HCT116 (cell line): ENCODE measurements at regions not wholly inside any gene's neighbourhood (a gene's known extent, or its start where the extent isn't known, plus 50 kb on each side); places are given as distances from the start of the nearest gene placed in this dataset.
"Not testable (repeated sequence)": the region's sequence is repeated elsewhere in the genome, so short reads cannot be mapped to it uniquely, and the experiment has no call there.

ENCODE experiments used
- ATAC-seq: fragments of 200-7000 bp; cut with Tn5 transposase; 2 replicates; pipeline ENCODE4 v1.9.1; 2020; ENCODE audit warnings: mild to moderate bottlenecking, moderate library complexity
- BruUV-seq: library from RNA; stranded (reverse); fragments of 400-500 nt; replicated peaks from 2 replicates; lab custom pipeline; 2021; lab: Mats Ljungman, UMichigan
- CTCF ChIA-PET: fragments of 300-600 bp; sonication (Branson Sonifier 250); formaldehyde crosslinking; loops from one replicate; lab custom pipeline; 2021; ENCODE audit warnings: antibody characterized with exemption; lab: Charles Lee
- POLR2A ChIA-PET: fragments of 300-600, 350-600 bp; sonication (Branson Sonifier 250); formaldehyde crosslinking; loops from one replicate; lab custom pipeline; 2021; ENCODE audit warnings: antibody characterized with exemption; lab: Charles Lee
- RAD21 ChIA-PET, 2 experiments: fragments of 300-600 bp; sonication (Branson Sonifier 250); formaldehyde crosslinking; loops; one replicate each; lab custom pipeline; 2023; ENCODE audit warnings: low total read pairs in 2 of 2; ENCODE audit not compliant: uncharacterized antibody in 2 of 2, unreplicated experiment in 2 of 2, low non-redundant PET in 1 of 2; lab: Charles Lee
- DNase-seq: peaks from one replicate; pipeline ENCODE4 v3.0.0-alpha.2; 2010; ENCODE audit warnings: low read depth, low spot score
- H2AFZ ChIP-seq: fragments of 200-600 bp; shearing (Covaris generic), sonication (generic); 2 replicates; pipeline ENCODE4 v1.6.1; 2017; ENCODE audit warnings: low read depth, mixed run types, mixed read lengths, antibody characterized with exemption, low read length; ENCODE audit not compliant: poor library complexity, severe bottlenecking
- H3K27ac ChIP-seq: 2 replicates; pipeline ENCODE4 v1.5.1; 2012; ENCODE audit warnings: low read depth, low read length
- H3K27me3 ChIP-seq: fragments of 200-600 bp; sonication (generic); 2 replicates; pipeline ENCODE4 v1.6.1; 2016; ENCODE audit warnings: mixed run types, low read length, mixed read lengths; ENCODE audit not compliant: insufficient read depth
- H3K36me3 ChIP-seq, 2 experiments: fragments of 200-500 bp in 1 of 2; fragments of 200-600 bp in 1 of 2; sonication (Bioruptor generic) in 1 of 2; sonication (generic) in 1 of 2; 2 replicates each; pipeline versions ENCODE4 v1.5.1 to v1.6.1; 2014 to 2016; ENCODE audit warnings: low read length in 2 of 2, inconsistent platforms in 1 of 2, mixed read lengths in 1 of 2, mixed run types in 1 of 2; ENCODE audit not compliant: insufficient read depth in 2 of 2, control insufficient read depth in 1 of 2
- H3K4me1 ChIP-seq, 2 experiments: fragments of 200-600 bp in 1 of 2; sonication (generic) in 1 of 2; 2 replicates each; pipeline versions ENCODE4 v1.5.1 to v1.6.1; 2012 to 2017; ENCODE audit warnings: low read length in 2 of 2, inconsistent platforms in 1 of 2, mild to moderate bottlenecking in 1 of 2, mixed read lengths in 1 of 2, mixed run types in 1 of 2, moderate library complexity in 1 of 2; ENCODE audit not compliant: insufficient read depth in 2 of 2, control insufficient read depth in 1 of 2
- H3K4me2 ChIP-seq: fragments of 200-600 bp; sonication (generic); 2 replicates; pipeline ENCODE4 v1.6.1; 2017; ENCODE audit warnings: mixed run types, low read length, mixed read lengths
- H3K4me3 ChIP-seq, 2 experiments: fragments of 200-600 bp in 1 of 2; sonication (generic) in 1 of 2; replicated peaks in 1 of 2; 2 replicates each; pipeline ENCODE4 v1.5.1; 2011 to 2016; ENCODE audit warnings: low read length in 2 of 2, control low read depth in 1 of 2, low read depth in 1 of 2, mild to moderate bottlenecking in 1 of 2, mixed read lengths in 1 of 2, mixed run types in 1 of 2
- H3K79me2 ChIP-seq: fragments of 200-600 bp; sonication (generic); 2 replicates; pipeline ENCODE4 v1.6.1; 2017; ENCODE audit warnings: mild to moderate bottlenecking, mixed run types, low read length, moderate library complexity, mixed read lengths; ENCODE audit not compliant: insufficient read depth
- H3K9ac ChIP-seq: fragments of 200-600 bp; sonication (generic); 2 replicates; pipeline ENCODE4 v1.6.1; 2016; ENCODE audit warnings: low read length, mixed read lengths
- H3K9me2 ChIP-seq: fragments of 200-600 bp; sonication (generic), shearing (Covaris generic); 2 replicates; pipeline ENCODE4 v1.6.1; 2017; ENCODE audit warnings: mixed run types, mild to moderate bottlenecking, moderate library complexity; ENCODE audit not compliant: insufficient read depth
- H3K9me3 ChIP-seq, 2 experiments: fragments of 200-500 bp in 1 of 2; fragments of 200-600 bp in 1 of 2; sonication (Bioruptor generic) in 1 of 2; sonication (generic) in 1 of 2; 2 replicates each; pipeline ENCODE4 v1.6.1; 2014 to 2017; ENCODE audit warnings: low read length in 2 of 2, mixed read lengths in 2 of 2, inconsistent platforms in 1 of 2, low read depth in 1 of 2, mild to moderate bottlenecking in 1 of 2, mixed run types in 1 of 2, moderate library complexity in 1 of 2; ENCODE audit not compliant: control insufficient read depth in 1 of 2, insufficient read depth in 1 of 2
- H4K20me1 ChIP-seq: fragments of 200-600 bp; sonication (generic), shearing (Covaris generic); 2 replicates; pipeline ENCODE4 v1.6.1; 2017; ENCODE audit warnings: mixed run types, mild to moderate bottlenecking, moderate library complexity; ENCODE audit not compliant: insufficient read depth
- CBX3 ChIP-seq: IDR thresholded peaks from 2 replicates; pipeline ENCODE4 v1.6.1; 2012; ENCODE audit warnings: low read depth
- CEBPB ChIP-seq: IDR thresholded peaks from 2 replicates; pipeline ENCODE4 v1.6.1; 2012; ENCODE audit warnings: low read depth
- EGR1 ChIP-seq: IDR thresholded peaks from 2 replicates; pipeline ENCODE4 v1.6.1; 2012; ENCODE audit warnings: low read depth
- ELF1 ChIP-seq: IDR thresholded peaks from 2 replicates; pipeline ENCODE4 v1.6.1; 2012; ENCODE audit warnings: low read depth, borderline replicate concordance
- EZH2 ChIP-seq: fragments of 200-600 bp; sonication (generic); IDR thresholded peaks from 2 replicates; pipeline ENCODE4 v1.6.1; 2017; ENCODE audit warnings: antibody characterized with exemption, mixed run types
- JUND ChIP-seq: IDR thresholded peaks from 2 replicates; pipeline ENCODE4 v1.6.1; 2012
- RAD21 ChIP-seq: IDR thresholded peaks from 2 replicates; pipeline ENCODE4 v1.6.1; 2012; ENCODE audit warnings: low read depth, mild to moderate bottlenecking
- SRF ChIP-seq: IDR thresholded peaks from 2 replicates; pipeline ENCODE4 v1.6.1; 2012; ENCODE audit warnings: low read depth
- YY1 ChIP-seq: IDR thresholded peaks from 2 replicates; pipeline ENCODE4 v1.6.1; 2011; ENCODE audit warnings: low read length, low read depth, moderate library complexity, mild to moderate bottlenecking; ENCODE audit not compliant: insufficient replicate concordance; ENCODE audit errors: extremely low read depth
- ZFX ChIP-seq: fragments of 450-650 bp; IDR thresholded peaks from 2 replicates; pipeline ENCODE4 v1.6.1; 2017
- intact Hi-C: fragments of 100-400 bp; cut with micrococcal nuclease; formaldehyde crosslinking; loops from 2 replicates; pipeline ENCODE4 v1.10.0; 2022
- TF ChIP-seq, protein P1 (sequence below): IDR thresholded peaks from 2 replicates; pipeline ENCODE4 v1.6.1; 2011; ENCODE audit warnings: mild to moderate bottlenecking, low read length, moderate library complexity; ENCODE audit not compliant: insufficient replicate concordance; ENCODE audit errors: extremely low read depth
- TF ChIP-seq, protein P2 (sequence below): IDR thresholded peaks from 2 replicates; pipeline ENCODE4 v1.6.1; 2012; ENCODE audit warnings: low read depth
- TF ChIP-seq, protein P3 (sequence below): IDR thresholded peaks from 2 replicates; pipeline ENCODE4 v1.6.1; 2012

DNA sequence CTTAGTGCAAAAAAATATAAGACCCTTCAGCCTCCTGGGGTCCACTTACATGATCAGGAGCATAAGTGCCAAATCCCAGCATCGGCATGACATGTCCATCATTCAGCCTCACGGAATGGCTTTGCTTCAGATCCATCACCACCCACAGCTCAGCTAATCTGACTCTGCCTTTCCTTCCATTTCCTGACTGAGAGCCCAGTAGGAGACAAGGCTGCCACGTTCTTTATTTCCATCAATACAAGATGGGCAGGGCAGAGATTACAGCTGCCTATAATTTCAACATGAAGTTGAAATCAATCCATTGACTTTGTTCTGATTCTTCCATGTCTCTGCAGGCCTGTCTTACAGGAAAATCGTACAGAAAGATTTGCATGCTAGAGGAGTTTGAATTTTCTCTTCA lies 76.4 kb upstream of the UCN3 start:
- TF ChIP-seq RAD21: no peak
- no peak for TF ChIP-seq ELF1
- TF ChIP-seq YY1: no peak
- no peak for TF ChIP-seq EGR1
- no peak for TF ChIP-seq CBX3
- no peak for TF ChIP-seq JUND
- TF ChIP-seq SRF: no peak
- TF ChIP-seq, protein P1, sequence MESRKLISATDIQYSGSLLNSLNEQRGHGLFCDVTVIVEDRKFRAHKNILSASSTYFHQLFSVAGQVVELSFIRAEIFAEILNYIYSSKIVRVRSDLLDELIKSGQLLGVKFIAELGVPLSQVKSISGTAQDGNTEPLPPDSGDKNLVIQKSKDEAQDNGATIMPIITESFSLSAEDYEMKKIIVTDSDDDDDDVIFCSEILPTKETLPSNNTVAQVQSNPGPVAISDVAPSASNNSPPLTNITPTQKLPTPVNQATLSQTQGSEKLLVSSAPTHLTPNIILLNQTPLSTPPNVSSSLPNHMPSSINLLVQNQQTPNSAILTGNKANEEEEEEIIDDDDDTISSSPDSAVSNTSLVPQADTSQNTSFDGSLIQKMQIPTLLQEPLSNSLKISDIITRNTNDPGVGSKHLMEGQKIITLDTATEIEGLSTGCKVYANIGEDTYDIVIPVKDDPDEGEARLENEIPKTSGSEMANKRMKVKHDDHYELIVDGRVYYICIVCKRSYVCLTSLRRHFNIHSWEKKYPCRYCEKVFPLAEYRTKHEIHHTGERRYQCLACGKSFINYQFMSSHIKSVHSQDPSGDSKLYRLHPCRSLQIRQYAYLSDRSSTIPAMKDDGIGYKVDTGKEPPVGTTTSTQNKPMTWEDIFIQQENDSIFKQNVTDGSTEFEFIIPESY: no peak
- TF ChIP-seq, protein P2, sequence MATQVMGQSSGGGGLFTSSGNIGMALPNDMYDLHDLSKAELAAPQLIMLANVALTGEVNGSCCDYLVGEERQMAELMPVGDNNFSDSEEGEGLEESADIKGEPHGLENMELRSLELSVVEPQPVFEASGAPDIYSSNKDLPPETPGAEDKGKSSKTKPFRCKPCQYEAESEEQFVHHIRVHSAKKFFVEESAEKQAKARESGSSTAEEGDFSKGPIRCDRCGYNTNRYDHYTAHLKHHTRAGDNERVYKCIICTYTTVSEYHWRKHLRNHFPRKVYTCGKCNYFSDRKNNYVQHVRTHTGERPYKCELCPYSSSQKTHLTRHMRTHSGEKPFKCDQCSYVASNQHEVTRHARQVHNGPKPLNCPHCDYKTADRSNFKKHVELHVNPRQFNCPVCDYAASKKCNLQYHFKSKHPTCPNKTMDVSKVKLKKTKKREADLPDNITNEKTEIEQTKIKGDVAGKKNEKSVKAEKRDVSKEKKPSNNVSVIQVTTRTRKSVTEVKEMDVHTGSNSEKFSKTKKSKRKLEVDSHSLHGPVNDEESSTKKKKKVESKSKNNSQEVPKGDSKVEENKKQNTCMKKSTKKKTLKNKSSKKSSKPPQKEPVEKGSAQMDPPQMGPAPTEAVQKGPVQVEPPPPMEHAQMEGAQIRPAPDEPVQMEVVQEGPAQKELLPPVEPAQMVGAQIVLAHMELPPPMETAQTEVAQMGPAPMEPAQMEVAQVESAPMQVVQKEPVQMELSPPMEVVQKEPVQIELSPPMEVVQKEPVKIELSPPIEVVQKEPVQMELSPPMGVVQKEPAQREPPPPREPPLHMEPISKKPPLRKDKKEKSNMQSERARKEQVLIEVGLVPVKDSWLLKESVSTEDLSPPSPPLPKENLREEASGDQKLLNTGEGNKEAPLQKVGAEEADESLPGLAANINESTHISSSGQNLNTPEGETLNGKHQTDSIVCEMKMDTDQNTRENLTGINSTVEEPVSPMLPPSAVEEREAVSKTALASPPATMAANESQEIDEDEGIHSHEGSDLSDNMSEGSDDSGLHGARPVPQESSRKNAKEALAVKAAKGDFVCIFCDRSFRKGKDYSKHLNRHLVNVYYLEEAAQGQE: no peak
- TF ChIP-seq EZH2: no peak
- no peak for TF ChIP-seq ZFX
- TF ChIP-seq CEBPB: no peak
- TF ChIP-seq, protein P3, sequence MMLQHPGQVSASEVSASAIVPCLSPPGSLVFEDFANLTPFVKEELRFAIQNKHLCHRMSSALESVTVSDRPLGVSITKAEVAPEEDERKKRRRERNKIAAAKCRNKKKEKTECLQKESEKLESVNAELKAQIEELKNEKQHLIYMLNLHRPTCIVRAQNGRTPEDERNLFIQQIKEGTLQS: no peak
- TF ChIP-seq, all 23 proteins: peak for 0
- H3K9me3 ChIP-seq: no peaks in the 10 kb centered on the region
- peaks cover 8 to 15% of the 10 kb centered on the region in 2 experiments for H3K4me1 ChIP-seq
- no peak for DNase-seq
- no peaks in the 10 kb centered on the region for H3K9me2 ChIP-seq
- ATAC-seq: no peak
- no peak overlapping the region for H3K4me3 ChIP-seq
- CTCF ChIA-PET: interaction anchor here (1.3 kb wide), 1 partner anchor 439 kb away, joined by 4 read pairs; no protein-coding TSS in a partner anchor
- no peak overlapping the region for H3K9ac ChIP-seq
- RAD21 ChIA-PET: no interaction called here
- H3K27me3 ChIP-seq: no peaks in the 10 kb centered on the region
- no peak overlapping the region for H3K27ac ChIP-seq
- no peaks in the 10 kb centered on the region for H3K36me3 ChIP-seq
- H3K4me2 ChIP-seq: no peak overlapping the region
- H2AFZ ChIP-seq: no peak overlapping the region
- BruUV-seq: no TSS peak
- intact Hi-C loops: no loop called here
- H3K79me2 ChIP-seq: no peaks in the 10 kb centered on the region
- no peaks in the 10 kb centered on the region for H4K20me1 ChIP-seq
- POLR2A ChIA-PET: no interaction called here

DNA sequence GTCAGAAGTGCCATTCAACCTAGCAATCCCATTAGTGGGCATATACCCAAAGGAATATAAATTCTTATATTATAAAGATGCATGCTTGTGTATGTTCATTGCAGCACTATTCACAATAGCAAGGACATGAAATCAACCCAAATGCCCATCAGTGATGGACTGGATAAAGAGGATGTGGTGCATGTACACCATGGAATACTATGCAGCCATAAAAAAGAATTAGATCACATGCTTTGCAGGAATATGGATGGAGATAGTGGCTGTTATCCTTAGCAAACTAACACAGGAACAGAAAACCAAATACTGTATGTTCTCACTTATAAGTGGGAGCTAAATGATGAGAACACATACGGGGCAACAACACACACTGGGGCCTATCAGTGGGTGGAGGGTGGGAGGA lies 75.5 kb upstream of the UCN3 start:
- peaks cover 8 to 20% of the 10 kb centered on the region in 2 experiments for H3K4me1 ChIP-seq
- CTCF ChIA-PET, H3K27ac ChIP-seq, H3K79me2 ChIP-seq, ATAC-seq, H3K4me2 ChIP-seq, DNase-seq, H3K4me3 ChIP-seq, H3K9me3 ChIP-seq, H3K9me2 ChIP-seq, H3K36me3 ChIP-seq, H3K9ac ChIP-seq, H2AFZ ChIP-seq, H3K27me3 ChIP-seq, RAD21 ChIA-PET, BruUV-seq, intact Hi-C loops, POLR2A ChIA-PET, H4K20me1 ChIP-seq: not testable (repeated sequence)
